GM21528 (cell line): ENCODE measurements at regions not wholly inside any gene's neighbourhood (a gene's known extent, or its start where the extent isn't known, plus 50 kb on each side); places are given as distances from the start of the nearest gene placed in this dataset.

Source experiments
- ATAC-seq: cut with Tn5 transposase; IDR thresholded peaks from one replicate; pipeline ENCODE4 v1.9.1; 2021; ENCODE audit warnings: mild to moderate bottlenecking, moderate library complexity; ENCODE audit not compliant: unreplicated experiment, low FRiP score

- ATAC-seq: no peak
These were observed 1240.0 kb upstream of the ADGRL3 start for GRCh38 chr4:59960143-59960542.

- no peak for ATAC-seq
These were observed 1233.4 kb upstream of the ADGRL3 start for GRCh38 chr4:59966758-59967157.

- no peak for ATAC-seq
These were observed 1231.3 kb upstream of the ADGRL3 start for GRCh38 chr4:59968796-59969195.

GRCh38 chr4:59969909-59970308, 1230.2 kb upstream of the ADGRL3 start:
- ATAC-seq: no peak

GRCh38 chr4:59971952-59972351, 1228.2 kb upstream of the ADGRL3 start:
- no peak for ATAC-seq

GRCh38 chr4:59973492-59973891, 1226.6 kb upstream of the ADGRL3 start:
- ATAC-seq: no peak

GRCh38 chr4:59979061-59979460, 1221.1 kb upstream of the ADGRL3 start:
- ATAC-seq: no peak

GRCh38 chr4:59983852-59984251, 1216.3 kb upstream of the ADGRL3 start:
- ATAC-seq: no peak

- ATAC-seq: no peak
These were observed 1212.8 kb upstream of the ADGRL3 start for GRCh38 chr4:59987289-59987688.

GRCh38 chr4:59994118-59994517, 1206.0 kb upstream of the ADGRL3 start:
- ATAC-seq: no peak

- no peak for ATAC-seq
These were observed 1197.4 kb upstream of the ADGRL3 start for GRCh38 chr4:60002603-60003337.

GRCh38 chr4:60013464-60014184, 1186.5 kb upstream of the ADGRL3 start:
- no peak for ATAC-seq

- ATAC-seq: no peak
These were observed 1183.2 kb upstream of the ADGRL3 start for GRCh38 chr4:60016971-60017370.

GRCh38 chr4:60019180-60019579, 1180.9 kb upstream of the ADGRL3 start:
- ATAC-seq: no peak

GRCh38 chr4:60019946-60020345, 1180.2 kb upstream of the ADGRL3 start:
- no peak for ATAC-seq

GRCh38 chr4:60020389-60020788, 1179.7 kb upstream of the ADGRL3 start:
- ATAC-seq: no peak

GRCh38 chr4:60033826-60034225, 1166.3 kb upstream of the ADGRL3 start:
- no peak for ATAC-seq

GRCh38 chr4:60034361-60034760, 1165.8 kb upstream of the ADGRL3 start:
- no peak for ATAC-seq

GRCh38 chr4:60039908-60040307, 1160.2 kb upstream of the ADGRL3 start:
- no peak for ATAC-seq

GRCh38 chr4:60042231-60042652, 1157.9 kb upstream of the ADGRL3 start:
- no peak for ATAC-seq

GRCh38 chr4:60042941-60043340, 1157.2 kb upstream of the ADGRL3 start:
- ATAC-seq: no peak

GRCh38 chr4:60078984-60079383, 1121.1 kb upstream of the ADGRL3 start:
- no peak for ATAC-seq
